HG03521 (cell line): ENCODE measurements at regions not wholly inside any gene's neighbourhood (a gene's known extent, or its start where the extent isn't known, plus 50 kb on each side); places are given as distances from the start of the nearest gene placed in this dataset.
A peak's percentile ranks its signal among the peaks of the same experiment; 100 is the strongest.

Experiments used
- ATAC-seq: cut with Tn5 transposase; IDR thresholded peaks from one replicate; pipeline ENCODE4 v1.9.1; 2021; ENCODE audit warnings: mild to moderate bottlenecking, moderate library complexity; ENCODE audit not compliant: unreplicated experiment

DNA sequence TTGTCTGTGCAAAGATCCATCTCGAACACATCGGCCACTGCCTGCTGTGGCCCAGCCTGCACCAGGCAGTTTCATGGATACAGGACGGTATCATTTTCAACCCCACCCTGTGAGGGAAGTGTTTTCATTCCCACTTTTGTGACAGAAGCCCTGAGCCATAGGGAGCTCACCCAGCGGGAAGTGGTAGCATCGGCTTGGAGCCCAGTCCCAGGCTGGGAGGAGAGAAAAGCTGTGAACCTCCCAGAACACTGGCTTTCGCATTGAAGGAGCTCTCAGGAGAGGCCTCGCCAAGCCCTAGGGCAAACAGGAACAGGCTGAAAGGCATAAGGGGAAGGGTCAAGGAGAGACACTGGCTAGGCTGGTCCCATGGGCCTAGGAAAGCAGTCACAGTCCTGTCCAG is 166.1 kb downstream of the TFCP2L1 start:
- ATAC-seq, result no peak

DNA sequence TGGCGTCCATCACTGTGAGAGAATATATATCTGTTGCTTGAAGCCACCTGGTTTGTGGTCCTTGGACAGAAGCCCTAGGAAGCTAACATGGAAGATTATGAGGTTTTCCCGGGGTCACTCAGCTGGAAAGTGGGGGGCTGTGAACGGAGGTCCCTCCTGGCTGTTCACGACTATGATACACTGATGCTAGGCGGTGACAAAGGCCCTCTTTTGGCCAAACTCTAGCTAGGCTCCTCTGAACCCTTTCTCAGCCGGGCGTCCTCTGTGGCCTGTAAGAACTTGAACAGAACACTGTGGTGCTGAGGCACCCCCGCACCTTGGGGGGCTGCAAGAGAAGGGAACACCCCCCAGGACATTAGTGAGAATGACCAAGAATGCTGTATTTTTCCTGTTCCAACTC is 164.6 kb downstream of the TFCP2L1 start:
- ATAC-seq, result no peak

DNA sequence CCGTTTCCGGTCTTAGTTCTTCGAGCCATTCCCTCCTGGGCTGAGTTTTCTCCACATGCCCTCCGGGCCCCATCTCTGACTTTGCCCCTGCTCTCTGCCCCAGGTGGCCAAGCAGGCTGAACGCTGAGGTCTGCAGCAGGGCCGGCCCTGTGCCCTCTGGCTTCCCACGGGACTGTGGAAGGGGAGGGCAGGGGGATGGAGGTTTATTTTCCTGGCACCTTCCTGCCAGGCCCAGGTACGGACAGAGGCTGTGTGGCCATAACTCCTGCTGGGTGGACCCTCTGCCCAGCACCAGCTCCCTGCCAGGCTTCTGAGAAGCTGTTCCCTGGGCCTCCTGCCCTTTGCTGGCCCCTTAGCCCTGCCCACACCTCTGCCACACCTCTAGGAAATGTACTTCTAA is 164.0 kb downstream of the TFCP2L1 start:
- ATAC-seq, result no peak

GRCh38 chr2:121121661-121122060 is 163.3 kb downstream of the TFCP2L1 start:
- ATAC-seq, result no peak

GRCh38 chr2:121123268-121123667 is 161.7 kb downstream of the TFCP2L1 start:
- ATAC-seq, result no peak

DNA sequence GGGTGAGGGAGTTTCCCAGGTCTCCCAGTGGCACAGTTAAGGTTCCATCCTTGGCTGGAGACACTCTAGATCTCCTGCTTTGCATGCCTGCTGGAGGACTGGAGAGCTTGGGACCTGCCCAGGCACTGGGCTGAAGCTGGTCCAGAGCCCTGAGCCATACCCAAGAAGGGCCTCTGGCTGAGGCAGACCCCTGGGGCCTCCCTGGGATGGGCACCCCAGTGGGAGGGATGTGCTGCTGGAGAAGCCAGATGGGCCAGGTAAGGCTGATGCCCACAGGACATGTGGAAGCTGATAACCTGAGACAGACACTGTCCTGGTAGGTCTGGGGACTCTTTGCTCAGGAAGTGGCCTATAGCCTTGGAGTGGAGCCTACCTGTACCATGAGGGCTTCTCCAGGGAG is 160.7 kb downstream of the TFCP2L1 start:
- ATAC-seq, result no peak

- ATAC-seq, result no peak
Observed at GRCh38 chr2:121125350-121125749, 159.7 kb downstream of the TFCP2L1 start.

DNA sequence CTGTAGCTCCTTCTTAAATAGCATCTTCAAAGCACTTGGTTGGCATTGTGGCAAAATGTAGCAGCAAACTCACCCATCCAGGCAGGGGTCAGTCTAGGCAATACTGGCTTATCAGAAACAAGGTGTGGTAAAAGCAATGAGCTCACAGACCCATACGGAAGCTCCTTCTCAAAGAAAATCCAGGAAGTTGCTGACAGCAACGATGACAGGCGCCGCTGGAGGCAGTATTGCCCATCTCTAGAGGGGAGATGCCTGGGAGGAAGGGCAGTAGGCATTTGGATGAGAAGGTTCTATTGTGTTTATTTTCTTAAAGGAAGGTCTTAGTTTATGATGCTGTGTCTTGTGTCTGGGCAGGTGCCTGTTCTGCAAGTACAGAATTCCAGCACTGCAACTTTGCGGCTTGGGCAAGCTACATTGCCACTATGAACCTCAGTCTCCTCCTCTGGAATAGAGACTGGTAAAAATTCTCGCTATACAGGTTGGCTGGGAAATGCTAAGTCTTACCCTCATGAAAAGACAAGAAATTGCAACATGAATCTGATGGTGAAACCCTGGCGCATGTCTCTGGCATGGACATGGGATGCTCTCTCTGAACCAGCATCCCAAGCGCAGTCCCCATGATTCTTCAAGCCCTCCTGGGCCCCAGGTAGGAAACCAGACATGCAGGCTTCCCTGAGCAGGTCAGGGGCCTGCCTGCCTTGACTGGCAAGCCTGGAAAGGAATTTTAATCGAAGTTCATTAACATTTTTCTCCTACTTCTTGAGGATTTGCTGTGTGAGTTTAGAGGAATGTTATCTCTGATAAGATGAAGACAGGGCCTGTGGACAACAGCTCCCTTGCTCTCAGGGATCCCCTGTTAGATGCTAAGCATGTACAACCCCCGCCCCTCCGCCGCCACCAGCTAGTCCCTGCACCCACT is 156.0 kb downstream of the TFCP2L1 start:
- peak; percentile 72 for ATAC-seq

- ATAC-seq, result no peak
Observed at GRCh38 chr2:121129692-121130091, 155.3 kb downstream of the TFCP2L1 start.

DNA sequence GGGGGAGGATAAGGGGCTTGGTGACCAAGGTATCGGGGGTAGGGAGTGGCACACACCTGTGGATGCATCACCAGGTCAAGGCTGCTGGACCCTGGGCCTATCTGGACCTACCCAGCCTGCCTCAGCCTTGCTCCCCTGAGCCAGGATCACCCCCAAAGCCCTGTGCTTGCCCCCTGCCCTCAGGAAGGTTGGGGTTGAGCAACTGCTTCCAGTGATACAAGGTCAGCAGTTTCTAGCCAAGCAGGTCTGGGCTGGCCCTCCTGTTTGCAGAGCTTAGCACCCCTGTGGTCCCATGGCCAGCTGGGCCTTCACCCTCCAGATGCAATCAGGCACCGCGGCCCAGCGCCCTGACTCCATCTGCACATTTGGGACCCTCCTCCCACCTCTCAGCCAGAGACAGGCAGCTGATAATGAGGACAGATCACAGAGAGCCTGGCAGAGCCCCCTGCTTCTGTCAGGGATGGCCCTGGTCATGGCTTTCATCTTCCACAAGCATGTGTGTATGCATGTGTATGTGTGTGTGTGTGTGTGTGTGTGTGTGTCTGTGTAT is 154.6 kb downstream of the TFCP2L1 start:
- no peak for ATAC-seq

- no peak for ATAC-seq
Observed at GRCh38 chr2:121131375-121131774, 153.6 kb downstream of the TFCP2L1 start.

DNA sequence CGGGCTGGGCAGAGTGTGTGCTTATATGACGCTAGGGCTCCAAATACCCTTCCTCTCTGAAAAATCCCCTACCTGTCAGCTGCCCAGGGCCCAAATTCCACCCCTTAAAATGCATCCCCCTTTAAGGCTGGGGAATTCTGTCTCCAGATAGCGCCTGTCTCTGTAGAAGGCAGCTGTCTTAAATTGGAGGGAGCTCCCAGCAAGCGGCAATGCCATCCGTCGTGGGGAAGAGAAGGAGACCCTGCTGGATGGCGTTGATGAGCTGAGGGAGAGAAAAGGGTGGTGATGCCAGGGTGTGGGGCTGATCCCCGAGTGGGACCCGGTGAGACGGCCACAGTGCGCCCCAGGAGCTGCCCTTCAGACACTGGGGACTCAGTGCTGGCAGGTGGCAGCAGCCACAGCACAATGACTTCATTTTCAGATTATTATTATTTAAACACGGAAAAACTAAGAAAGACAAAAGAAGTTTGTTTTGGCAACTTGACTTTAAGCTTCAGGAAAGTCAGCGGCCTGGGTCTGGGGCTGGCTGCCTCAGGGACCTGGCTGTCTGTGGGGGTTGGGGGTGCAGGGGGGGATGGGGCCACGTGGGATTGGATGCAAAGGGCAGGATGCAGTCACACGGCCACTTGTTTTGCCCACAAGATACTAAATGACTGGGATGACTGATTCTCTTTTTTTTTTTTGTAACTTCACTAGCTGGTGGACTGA is 152.8 kb downstream of the TFCP2L1 start:
- no peak for ATAC-seq

DNA sequence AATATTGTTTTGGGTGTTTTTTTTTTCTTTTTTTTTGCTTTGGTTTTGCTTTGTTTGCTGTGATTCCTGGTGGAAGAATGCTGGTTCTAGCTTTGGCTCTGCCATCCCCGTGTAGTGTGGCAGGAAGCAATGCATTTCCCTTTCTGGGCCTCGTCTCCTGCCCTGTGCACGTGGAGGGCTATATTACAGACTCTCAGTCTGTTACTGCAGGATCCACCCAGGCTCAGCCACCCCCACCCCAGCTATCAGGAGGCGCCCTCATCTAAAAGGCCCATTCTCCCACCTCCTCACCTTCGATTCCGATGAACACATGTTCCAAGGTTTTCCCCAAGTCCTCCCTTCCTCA is 152.3 kb downstream of the TFCP2L1 start:
- ATAC-seq, result no peak

- no peak for ATAC-seq
Observed at GRCh38 chr2:121133551-121134319, 151.3 kb downstream of the TFCP2L1 start.

DNA sequence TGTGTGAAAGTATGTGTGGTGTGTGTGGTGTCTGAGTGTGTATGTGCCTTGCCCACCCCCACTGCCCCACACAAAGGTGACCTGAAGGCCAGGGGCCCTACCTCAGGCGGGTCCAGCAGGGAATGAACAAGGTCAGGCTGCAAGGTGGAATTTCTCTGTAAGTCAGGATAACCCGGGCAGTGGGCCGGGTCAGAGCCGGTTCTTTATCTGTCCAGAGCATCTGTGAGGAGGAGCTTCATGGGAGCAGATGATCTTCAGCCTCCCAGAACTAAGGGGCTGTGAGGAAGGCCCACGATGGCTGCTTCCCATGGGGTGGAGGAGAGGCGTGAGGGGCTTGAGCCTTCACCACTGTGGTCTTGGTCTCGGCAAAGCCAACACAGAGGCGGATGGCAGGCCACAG is 150.3 kb downstream of the TFCP2L1 start:
- ATAC-seq, result no peak

GRCh38 chr2:121135168-121135853 is 149.7 kb downstream of the TFCP2L1 start:
- no peak for ATAC-seq

- ATAC-seq, result no peak
Observed at GRCh38 chr2:121136323-121136722, 148.7 kb downstream of the TFCP2L1 start.

DNA sequence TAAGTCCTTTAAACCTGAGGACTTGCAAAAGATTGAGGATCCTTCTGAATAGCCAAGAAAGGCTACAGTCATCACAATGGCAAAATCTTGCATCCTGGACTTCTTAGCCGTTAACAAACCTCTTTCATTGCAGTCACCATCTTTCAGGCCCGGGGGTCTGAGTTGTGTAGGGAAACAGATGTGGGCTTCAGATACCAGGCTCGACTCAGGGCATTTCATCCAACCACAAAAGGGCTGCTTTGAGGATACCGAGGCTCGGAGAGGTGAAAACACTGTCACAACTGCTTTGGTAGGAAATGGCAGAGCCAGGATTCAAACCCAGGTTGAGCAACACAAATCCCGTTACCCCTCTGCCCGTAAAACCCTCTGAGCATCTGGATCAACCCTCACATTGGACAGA is 147.4 kb downstream of the TFCP2L1 start:
- ATAC-seq, result no peak

- no peak for ATAC-seq
Observed at GRCh38 chr2:121140734-121141133, 144.3 kb downstream of the TFCP2L1 start.

DNA sequence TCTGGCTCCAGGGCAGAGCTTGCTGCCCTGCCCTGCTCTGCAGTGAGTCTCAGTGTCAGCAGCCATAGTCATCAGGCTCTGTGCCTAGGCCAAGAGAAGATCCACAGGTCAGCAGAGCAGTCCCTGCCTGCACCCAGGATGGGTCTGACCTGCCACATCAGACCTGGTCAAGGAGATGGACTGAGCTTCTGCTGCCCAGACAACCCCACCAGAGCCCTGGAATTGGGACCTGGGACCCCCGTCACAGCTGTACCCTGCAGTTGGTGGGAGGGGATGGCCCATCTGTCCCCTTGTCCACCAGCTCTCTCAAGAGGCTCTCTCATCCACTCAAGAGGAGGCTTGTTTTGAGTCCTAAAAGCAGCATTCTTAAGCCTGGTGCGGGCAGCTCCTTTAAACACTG is 142.6 kb downstream of the TFCP2L1 start:
- no peak for ATAC-seq

DNA sequence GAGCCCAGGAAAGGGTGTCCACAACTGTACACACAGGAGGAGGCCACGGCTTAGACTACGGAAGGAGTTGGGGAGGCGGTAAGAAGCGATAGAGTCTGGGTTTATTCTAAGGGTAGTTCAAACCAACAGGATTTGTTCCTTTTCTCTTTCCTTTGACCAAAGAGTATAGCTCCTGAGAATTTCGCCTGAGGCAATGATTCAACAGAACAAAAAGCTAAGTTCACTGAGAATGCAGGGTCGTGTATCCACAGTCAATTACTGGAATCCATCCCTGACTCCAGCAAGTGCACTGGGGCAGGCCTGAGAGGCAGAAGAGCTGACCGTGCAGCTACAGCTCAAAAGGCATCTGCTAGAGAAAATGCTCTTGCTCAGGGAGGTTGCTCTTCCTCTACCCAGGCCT is 140.9 kb downstream of the TFCP2L1 start:
- ATAC-seq, result no peak
